BE2C (cell line): ENCODE measurements at regions not wholly inside any gene's neighbourhood (a gene's known extent, or its start where the extent isn't known, plus 50 kb on each side); places are given as distances from the start of the nearest gene placed in this dataset.
"Not testable (repeated sequence)": the region's sequence is repeated elsewhere in the genome, so short reads cannot be mapped to it uniquely, and the experiment has no call there.

Experiments
- DNase-seq: peaks from one replicate; pipeline ENCODE4 v3.0.0-alpha.2; 2020
- H3K27me3 ChIP-seq: fragments of 250-450 bp; sonication (Bioruptor Pico); 2 replicates; pipeline ENCODE4 v1.5.1; 2020; ENCODE audit warnings: mild to moderate bottlenecking
- H3K36me3 ChIP-seq: fragments of 250-450 bp; sonication (Bioruptor Pico); 2 replicates; pipeline ENCODE4 v1.5.1; 2020; ENCODE audit warnings: mild to moderate bottlenecking
- H3K4me1 ChIP-seq: fragments of 250-450 bp; sonication (Bioruptor Pico); 2 replicates; pipeline ENCODE4 v1.5.1; 2020
- H3K4me3 ChIP-seq: 2 replicates; pipeline ENCODE4 v1.5.1; 2011; ENCODE audit warnings: low read depth, low read length
- H3K9me3 ChIP-seq: fragments of 250-450 bp; sonication (Bioruptor Pico); 2 replicates; pipeline ENCODE4 v1.5.1; 2020
- TF ChIP-seq, protein P1 (sequence below): IDR thresholded peaks from 2 replicates; pipeline ENCODE4 v1.5.1; 2012; ENCODE audit warnings: mild to moderate bottlenecking, low read depth, low read length

DNA sequence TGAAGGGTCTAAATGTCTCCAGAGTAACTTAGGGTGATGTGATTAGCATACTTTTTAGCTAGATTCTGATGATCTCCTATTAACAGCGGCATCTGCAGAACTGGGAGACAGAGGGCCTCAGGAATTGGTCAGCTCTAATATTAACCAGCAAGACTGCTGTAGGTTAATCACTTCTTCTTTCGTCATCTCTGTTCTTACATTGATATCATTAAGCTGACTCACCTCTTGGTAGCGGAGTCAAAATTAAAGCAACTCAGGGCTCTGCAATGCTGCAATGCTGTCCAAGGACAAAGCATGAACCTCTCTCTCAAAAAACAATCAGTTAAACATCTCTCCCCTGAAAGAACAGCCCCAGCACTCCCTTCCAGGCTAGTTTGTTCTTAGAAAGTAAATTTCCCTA lies 57.5 kb upstream of the TRA2B start:
- H3K27me3 ChIP-seq: no peaks in the 10 kb centered on the region
- H3K4me3 ChIP-seq: no peak overlapping the region
- H3K36me3 ChIP-seq: no peaks in the 10 kb centered on the region
- no peaks in the 10 kb centered on the region for H3K4me1 ChIP-seq
- TF ChIP-seq, protein P1, sequence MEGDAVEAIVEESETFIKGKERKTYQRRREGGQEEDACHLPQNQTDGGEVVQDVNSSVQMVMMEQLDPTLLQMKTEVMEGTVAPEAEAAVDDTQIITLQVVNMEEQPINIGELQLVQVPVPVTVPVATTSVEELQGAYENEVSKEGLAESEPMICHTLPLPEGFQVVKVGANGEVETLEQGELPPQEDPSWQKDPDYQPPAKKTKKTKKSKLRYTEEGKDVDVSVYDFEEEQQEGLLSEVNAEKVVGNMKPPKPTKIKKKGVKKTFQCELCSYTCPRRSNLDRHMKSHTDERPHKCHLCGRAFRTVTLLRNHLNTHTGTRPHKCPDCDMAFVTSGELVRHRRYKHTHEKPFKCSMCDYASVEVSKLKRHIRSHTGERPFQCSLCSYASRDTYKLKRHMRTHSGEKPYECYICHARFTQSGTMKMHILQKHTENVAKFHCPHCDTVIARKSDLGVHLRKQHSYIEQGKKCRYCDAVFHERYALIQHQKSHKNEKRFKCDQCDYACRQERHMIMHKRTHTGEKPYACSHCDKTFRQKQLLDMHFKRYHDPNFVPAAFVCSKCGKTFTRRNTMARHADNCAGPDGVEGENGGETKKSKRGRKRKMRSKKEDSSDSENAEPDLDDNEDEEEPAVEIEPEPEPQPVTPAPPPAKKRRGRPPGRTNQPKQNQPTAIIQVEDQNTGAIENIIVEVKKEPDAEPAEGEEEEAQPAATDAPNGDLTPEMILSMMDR: no peak
- H3K9me3 ChIP-seq: no peaks in the 10 kb centered on the region
- DNase-seq: no peak

DNA sequence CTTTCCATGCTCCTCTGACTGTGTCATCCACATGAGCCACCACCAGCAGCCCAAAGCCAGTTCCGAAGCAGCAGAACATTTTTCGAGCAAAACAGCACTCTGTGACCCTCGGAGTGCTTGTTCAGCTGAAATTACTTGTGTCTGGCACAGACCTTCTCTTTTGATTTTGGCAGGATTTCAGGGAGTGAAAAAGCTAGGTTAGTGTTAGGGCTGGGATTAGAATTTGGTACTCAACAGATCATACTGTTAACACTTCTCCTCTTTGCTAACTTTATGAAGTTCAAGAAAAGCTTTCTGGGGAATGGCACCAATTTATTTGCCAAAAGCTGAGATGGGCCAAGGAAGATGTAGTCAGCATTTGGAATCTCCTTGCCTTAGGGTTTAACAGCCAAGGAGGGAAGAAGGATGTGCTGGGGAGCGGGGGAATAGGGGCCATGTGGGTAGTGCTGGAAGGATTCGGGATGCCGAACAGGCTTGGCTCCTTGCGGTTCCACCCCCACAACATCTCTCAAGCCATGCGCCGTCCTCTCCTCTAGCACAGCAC lies 55.1 kb upstream of the TRA2B start:
- Histone ChIP-seq H3K27me3 (no peaks in the 10 kb centered on the region), H3K4me1 (no peaks in the 10 kb centered on the region), H3K4me3 (no peak overlapping the region), H3K36me3 (no peaks in the 10 kb centered on the region), H3K9me3 (no peaks in the 10 kb centered on the region)
- DNase-seq: no peak
- TF ChIP-seq, protein P1: no peak

DNA sequence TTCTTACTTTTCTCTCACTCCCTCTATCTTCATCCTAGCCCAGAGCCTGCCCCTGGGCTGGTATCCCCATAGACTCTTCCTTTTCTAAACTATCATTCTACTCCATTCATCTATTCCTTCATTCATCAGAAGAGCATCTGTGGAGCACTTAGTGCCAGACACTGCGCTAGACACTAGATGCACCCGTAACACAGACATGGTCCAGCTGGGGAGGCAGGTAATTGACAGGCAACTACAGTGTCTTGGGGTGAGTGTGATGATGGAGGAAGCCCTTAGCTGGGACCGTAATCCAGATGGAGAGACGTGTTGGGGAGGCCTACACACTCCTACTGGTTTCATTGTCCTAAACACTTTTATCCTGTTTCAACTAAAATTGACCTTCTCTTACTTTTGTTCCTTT lies 53.2 kb upstream of the TRA2B start:
- H3K4me3 ChIP-seq, H3K27me3 ChIP-seq, DNase-seq, H3K9me3 ChIP-seq, H3K36me3 ChIP-seq, H3K4me1 ChIP-seq: not testable (repeated sequence)

DNA sequence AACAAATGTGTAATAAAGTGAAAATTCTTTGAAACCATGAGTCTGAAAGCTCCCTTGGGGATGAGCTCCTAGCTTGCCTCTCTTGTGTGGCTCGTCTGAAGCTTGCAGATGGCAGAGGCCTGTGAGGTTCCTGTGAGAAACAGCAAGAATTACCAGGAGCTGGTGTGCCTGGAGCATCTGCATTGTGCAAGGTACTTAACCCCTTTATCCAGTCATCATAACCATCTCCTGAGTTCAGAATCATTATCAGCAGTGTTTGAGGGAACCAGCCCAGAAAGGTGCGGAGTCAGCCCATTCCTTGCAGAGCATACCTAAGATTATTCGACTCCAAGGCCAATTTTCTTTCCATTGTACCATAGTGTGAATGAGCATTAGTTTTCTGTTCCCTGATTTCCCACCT lies 51.7 kb upstream of the TRA2B start:
- DNase-seq: no peak
- TF ChIP-seq, protein P1: no peak
- Histone ChIP-seq H3K4me1 (no peaks in the 10 kb centered on the region), H3K36me3 (no peaks in the 10 kb centered on the region), H3K9me3 (no peaks in the 10 kb centered on the region), H3K27me3 (no peaks in the 10 kb centered on the region), H3K4me3 (no peak overlapping the region)

DNA sequence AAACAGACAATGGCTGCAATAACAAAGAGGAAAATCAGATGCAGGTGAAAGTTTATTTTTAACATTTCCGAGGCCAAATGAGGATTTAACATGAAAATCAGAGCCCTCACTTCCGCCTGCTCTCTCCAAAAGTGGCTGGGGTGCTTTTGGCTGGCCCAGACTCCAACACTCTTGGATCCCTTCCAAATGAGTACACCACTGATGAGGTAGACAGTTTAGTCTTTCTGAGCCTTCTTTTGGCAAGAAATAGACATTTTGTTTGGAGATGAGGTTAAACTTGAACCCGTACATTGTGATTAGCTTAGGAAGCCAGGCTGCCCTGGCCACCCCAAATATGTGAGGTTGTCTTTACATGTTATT lies 51.0 kb upstream of the TRA2B start:
- Histone ChIP-seq H3K9me3 (no peaks in the 10 kb centered on the region), H3K27me3 (no peaks in the 10 kb centered on the region), H3K4me1 (no peaks in the 10 kb centered on the region), H3K4me3 (no peak overlapping the region), H3K36me3 (no peaks in the 10 kb centered on the region)
- TF ChIP-seq, protein P1: no peak
- no peak for DNase-seq

DNA sequence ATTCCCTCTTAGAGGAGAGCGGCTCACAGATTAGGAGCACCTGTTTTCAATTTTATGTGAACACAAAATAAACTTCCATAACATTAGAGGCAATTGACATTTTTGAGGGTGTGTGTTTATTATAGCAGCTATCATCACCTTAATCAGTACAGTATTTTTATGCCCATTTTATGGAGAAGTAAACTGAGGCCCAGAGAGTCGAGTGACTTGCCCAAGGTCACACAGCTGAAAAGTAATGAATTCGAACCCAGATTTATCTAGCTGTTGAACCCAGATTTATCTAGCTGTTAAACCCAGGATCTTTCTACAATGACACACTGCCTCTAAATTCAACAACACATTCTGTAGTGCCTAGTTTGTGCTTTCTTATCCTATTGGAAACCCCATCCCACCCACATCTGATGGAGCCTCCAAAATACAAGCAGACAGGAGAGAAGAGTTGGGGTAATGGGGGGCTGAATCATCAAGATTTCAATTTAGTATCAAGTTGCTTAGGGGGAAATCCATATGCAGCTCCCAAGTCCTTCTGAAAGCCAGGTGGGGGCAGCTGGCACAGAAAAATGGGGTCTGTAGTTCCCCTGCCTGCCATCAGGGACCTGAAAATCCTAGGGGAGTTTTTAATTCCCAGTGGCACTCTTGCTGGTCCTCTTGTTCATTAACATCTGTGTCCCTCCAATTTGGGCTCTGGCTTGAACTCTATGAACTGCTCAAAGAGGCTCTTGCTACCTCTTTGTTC lies 50.4 kb upstream of the TRA2B start:
- Histone ChIP-seq H3K4me1 (no peaks in the 10 kb centered on the region), H3K9me3 (no peaks in the 10 kb centered on the region), H3K27me3 (no peaks in the 10 kb centered on the region), H3K4me3 (no peak overlapping the region), H3K36me3 (no peaks in the 10 kb centered on the region)
- DNase-seq: peak; percentile 10
- TF ChIP-seq, protein P1: peak; percentile 18; the same call in 1 of the 2 replicates
